ENCODE measurements at regions not wholly inside any gene's neighbourhood (a gene's known extent, or its start where the extent isn't known, plus 50 kb on each side); places are given as distances from the start of the nearest gene placed in this dataset.

- no peak overlapping the region for H3K4me3 ChIP-seq (ENCODE audit: low read depth in 1 of 3, low read length in 3 of 3)
- H3K4me1 ChIP-seq (ENCODE audit: control insufficient read depth in 4 of 4, insufficient read depth in 4 of 4, low read length in 3 of 4): no peaks in the 10 kb centered on the region
- DNase-seq (ENCODE audit: low spot score): no peak
- no peaks in the 10 kb centered on the region for H3K36me3 ChIP-seq (ENCODE audit: control insufficient read depth in 4 of 4, insufficient read depth in 3 of 4, low read depth in 1 of 4, low read length in 3 of 4)
- no peak for TF ChIP-seq EGR1 (IDR thresholded peaks at IDR 0.05; ENCODE audit: low read depth in 2 of 2)
- TF ChIP-seq RXRA (IDR thresholded peaks at IDR 0.05): no peak
- TF ChIP-seq ATF3 (IDR thresholded peaks at IDR 0.05): no peak
- TF ChIP-seq GABPA (IDR thresholded peaks at IDR 0.05 in 1 of 2, conservative IDR thresholded peaks at IDR 0.05 in 1 of 2): no peak
- peaks cover 0 to 8% (median 2%) of the 10 kb centered on the region in 4 donors for H3K27me3 ChIP-seq (ENCODE audit: control insufficient read depth in 4 of 4, insufficient read depth in 4 of 4, low read length in 3 of 4)
- WGBS: 66% methylated on average over 10 of the region's 10 CpGs
- H3K9ac ChIP-seq (ENCODE audit: low read depth in 1 of 2, low read length in 2 of 2): no peak overlapping the region
- no peak overlapping the region for H3K27ac ChIP-seq (ENCODE audit: low read depth in 1 of 2, low read length in 2 of 2)
- no peaks in the 10 kb centered on the region for H3K9me3 ChIP-seq (ENCODE audit: control insufficient read depth in 4 of 4, low read length in 3 of 4)
These were observed 424.2 kb downstream of the FOXA2 start for GRCh38 chr20:22160101-22160652.

- Histone ChIP-seq H3K4me1 (ENCODE audit: control insufficient read depth in 4 of 4, insufficient read depth in 4 of 4, low read length in 3 of 4) (no peaks in the 10 kb centered on the region), H3K9ac (ENCODE audit: low read depth in 1 of 2, low read length in 2 of 2) (no peak overlapping the region), H3K27ac (ENCODE audit: low read depth in 1 of 2, low read length in 2 of 2) (no peak overlapping the region), H3K36me3 (ENCODE audit: control insufficient read depth in 4 of 4, insufficient read depth in 3 of 4, low read depth in 1 of 4, low read length in 3 of 4) (no peaks in the 10 kb centered on the region), H3K4me3 (ENCODE audit: low read depth in 1 of 3, low read length in 3 of 3) (no peak overlapping the region), H3K27me3 (ENCODE audit: control insufficient read depth in 4 of 4, insufficient read depth in 4 of 4, low read length in 3 of 4) (peaks cover 2 to 8% (median 2%) of the 10 kb centered on the region in 4 donors), H3K9me3 (ENCODE audit: control insufficient read depth in 4 of 4, low read length in 3 of 4) (no peaks in the 10 kb centered on the region)
- TF ChIP-seq ATF3 (IDR thresholded peaks at IDR 0.05): no peak
- no peak for TF ChIP-seq GABPA (IDR thresholded peaks at IDR 0.05 in 1 of 2, conservative IDR thresholded peaks at IDR 0.05 in 1 of 2)
- no peak for TF ChIP-seq FOXA2 (IDR thresholded peaks at IDR 0.05)
- no peak for TF ChIP-seq TAF1 (conservative IDR thresholded peaks at IDR 0.05)
- TF ChIP-seq, protein P1, sequence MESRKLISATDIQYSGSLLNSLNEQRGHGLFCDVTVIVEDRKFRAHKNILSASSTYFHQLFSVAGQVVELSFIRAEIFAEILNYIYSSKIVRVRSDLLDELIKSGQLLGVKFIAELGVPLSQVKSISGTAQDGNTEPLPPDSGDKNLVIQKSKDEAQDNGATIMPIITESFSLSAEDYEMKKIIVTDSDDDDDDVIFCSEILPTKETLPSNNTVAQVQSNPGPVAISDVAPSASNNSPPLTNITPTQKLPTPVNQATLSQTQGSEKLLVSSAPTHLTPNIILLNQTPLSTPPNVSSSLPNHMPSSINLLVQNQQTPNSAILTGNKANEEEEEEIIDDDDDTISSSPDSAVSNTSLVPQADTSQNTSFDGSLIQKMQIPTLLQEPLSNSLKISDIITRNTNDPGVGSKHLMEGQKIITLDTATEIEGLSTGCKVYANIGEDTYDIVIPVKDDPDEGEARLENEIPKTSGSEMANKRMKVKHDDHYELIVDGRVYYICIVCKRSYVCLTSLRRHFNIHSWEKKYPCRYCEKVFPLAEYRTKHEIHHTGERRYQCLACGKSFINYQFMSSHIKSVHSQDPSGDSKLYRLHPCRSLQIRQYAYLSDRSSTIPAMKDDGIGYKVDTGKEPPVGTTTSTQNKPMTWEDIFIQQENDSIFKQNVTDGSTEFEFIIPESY (IDR thresholded peaks at IDR 0.05): no peak
- 72% methylated on average over 2 of the region's 2 CpGs for WGBS
- no peak for DNase-seq (ENCODE audit: low spot score)
These were observed 425.1 kb downstream of the FOXA2 start for GRCh38 chr20:22159276-22159675.

GRCh38 chr20:22127587-22127986 lies 422.1 kb downstream of the PAX1 start:
- Histone ChIP-seq H3K27ac (ENCODE audit: low read depth in 1 of 2, low read length in 2 of 2) (no peak overlapping the region), H3K36me3 (ENCODE audit: control insufficient read depth in 4 of 4, insufficient read depth in 3 of 4, low read depth in 1 of 4, low read length in 3 of 4) (no peaks in the 10 kb centered on the region), H3K9me3 (ENCODE audit: control insufficient read depth in 4 of 4, low read length in 3 of 4) (peaks cover 0 to 7% (median 5%) of the 10 kb centered on the region in 4 donors), H3K9ac (ENCODE audit: low read depth in 1 of 2, low read length in 2 of 2) (no peak overlapping the region), H3K4me1 (ENCODE audit: control insufficient read depth in 4 of 4, insufficient read depth in 4 of 4, low read length in 3 of 4) (no peaks in the 10 kb centered on the region), H3K4me3 (ENCODE audit: low read depth in 1 of 3, low read length in 3 of 3) (no peak overlapping the region), H3K27me3 (ENCODE audit: control insufficient read depth in 4 of 4, insufficient read depth in 4 of 4, low read length in 3 of 4) (no peaks in the 10 kb centered on the region)
- no peak for DNase-seq (ENCODE audit: low spot score)
- no peak for TF ChIP-seq HNF4A (conservative IDR thresholded peaks at IDR 0.05)
- no peak for TF ChIP-seq NR2F2 (IDR thresholded peaks at IDR 0.05)
- no peak for TF ChIP-seq FOXA1 (IDR thresholded peaks at IDR 0.05)
- TF ChIP-seq GABPA (IDR thresholded peaks at IDR 0.05 in 1 of 2, conservative IDR thresholded peaks at IDR 0.05 in 1 of 2): no peak
- TF ChIP-seq HNF4G (IDR thresholded peaks at IDR 0.05): no peak
- TF ChIP-seq ATF3 (IDR thresholded peaks at IDR 0.05): no peak
- TF ChIP-seq JUND (IDR thresholded peaks at IDR 0.05): no peak
- no peak for TF ChIP-seq FOXA2 (IDR thresholded peaks at IDR 0.05)
- TF ChIP-seq, protein P1 (IDR thresholded peaks at IDR 0.05): no peak
- no peak for TF ChIP-seq EGR1 (IDR thresholded peaks at IDR 0.05; ENCODE audit: low read depth in 2 of 2)
- TF ChIP-seq REST (IDR thresholded peaks at IDR 0.05): no peak
- no peak for TF ChIP-seq RXRA (IDR thresholded peaks at IDR 0.05)

Data from liver (tissue), 7 donors.